ENCODE measurements at regions not wholly inside any gene's neighbourhood (a gene's known extent, or its start where the extent isn't known, plus 50 kb on each side); places are given as distances from the start of the nearest gene placed in this dataset.
"Not testable (repeated sequence)": the region's sequence is repeated elsewhere in the genome, so short reads cannot be mapped to it uniquely, and the experiment has no call there.

- Histone ChIP-seq H3K27me3 (ENCODE audit: low read length) (no peaks in the 10 kb centered on the region), H3K4me1 (ENCODE audit: low read length) (no peaks in the 10 kb centered on the region), H4K20me1 (ENCODE audit: insufficient read depth, low read depth, low read length) (no peaks in the 10 kb centered on the region), H3K9me2 (replicated peaks; ENCODE audit: insufficient read depth, low read length) (no peaks in the 10 kb centered on the region), H3K4me2 (ENCODE audit: low read depth, low read length, poor library complexity, severe bottlenecking) (no peak overlapping the region), H3K4me3 (ENCODE audit: low read length) (no peak overlapping the region), H3K79me2 (ENCODE audit: low read length) (no peaks in the 10 kb centered on the region), H3K9me3 (ENCODE audit: low read length) (no peaks in the 10 kb centered on the region; the same call in 1 of the 2 replicates), H3K9ac (ENCODE audit: low read length) (no peak overlapping the region), H2AFZ (ENCODE audit: low read length) (no peak overlapping the region), H3K27ac (ENCODE audit: low read length) (no peak overlapping the region), H3K36me3 (ENCODE audit: insufficient read depth, low read length) (no peaks in the 10 kb centered on the region)
- no peak for DNase-seq
Measured at GRCh38 chr17:79552405-79552804, 58.4 kb downstream of the RBFOX3 start.

GRCh38 chr17:79549141-79549915 lies 61.5 kb downstream of the RBFOX3 start:
- DNase-seq = no peak
- no peaks in the 10 kb centered on the region for H4K20me1 ChIP-seq (ENCODE audit: insufficient read depth, low read depth, low read length)
- no peaks in the 10 kb centered on the region for H3K79me2 ChIP-seq (ENCODE audit: low read length)

GRCh38 chr17:79548116-79548515 lies 62.7 kb downstream of the RBFOX3 start:
- DNase-seq = no peak
- no peak overlapping the region for H3K4me2 ChIP-seq (ENCODE audit: low read depth, low read length, poor library complexity, severe bottlenecking)
- H4K20me1 ChIP-seq (ENCODE audit: insufficient read depth, low read depth, low read length) = no peaks in the 10 kb centered on the region
- no peaks in the 10 kb centered on the region for H3K79me2 ChIP-seq (ENCODE audit: low read length)
- H3K9ac ChIP-seq (ENCODE audit: low read length) = no peak overlapping the region
- no peaks in the 10 kb centered on the region for H3K9me2 ChIP-seq (replicated peaks; ENCODE audit: insufficient read depth, low read length)
- H2AFZ ChIP-seq (ENCODE audit: low read length) = no peak overlapping the region
- no peak overlapping the region for H3K27ac ChIP-seq (ENCODE audit: low read length)
- no peaks in the 10 kb centered on the region for H3K9me3 ChIP-seq (ENCODE audit: low read length)
- no peaks in the 10 kb centered on the region for H3K36me3 ChIP-seq (ENCODE audit: insufficient read depth, low read length)
- no peak overlapping the region for H3K4me3 ChIP-seq (ENCODE audit: low read length)
- H3K27me3 ChIP-seq (ENCODE audit: low read length) = no peaks in the 10 kb centered on the region
- H3K4me1 ChIP-seq (ENCODE audit: low read length) = no peaks in the 10 kb centered on the region

More at GRCh38 chr17:79549141-79549915, 61.5 kb downstream of the RBFOX3 start:
- Histone ChIP-seq H3K27me3 (ENCODE audit: low read length) (no peaks in the 10 kb centered on the region), H3K9ac (ENCODE audit: low read length) (no peak overlapping the region), H3K4me3 (ENCODE audit: low read length) (no peak overlapping the region), H2AFZ (ENCODE audit: low read length) (no peak overlapping the region), H3K27ac (ENCODE audit: low read length) (no peak overlapping the region), H3K9me3 (ENCODE audit: low read length) (no peaks in the 10 kb centered on the region), H3K9me2 (replicated peaks; ENCODE audit: insufficient read depth, low read length) (no peaks in the 10 kb centered on the region), H3K36me3 (ENCODE audit: insufficient read depth, low read length) (no peaks in the 10 kb centered on the region), H3K4me1 (ENCODE audit: low read length) (no peaks in the 10 kb centered on the region), H3K4me2 (ENCODE audit: low read depth, low read length, poor library complexity, severe bottlenecking) (no peak overlapping the region)

GRCh38 chr17:79547586-79547985 lies 63.3 kb downstream of the RBFOX3 start:
- no peak overlapping the region for H3K4me2 ChIP-seq (ENCODE audit: low read depth, low read length, poor library complexity, severe bottlenecking)
- H3K36me3 ChIP-seq (ENCODE audit: insufficient read depth, low read length) = no peaks in the 10 kb centered on the region
- no peaks in the 10 kb centered on the region for H3K4me1 ChIP-seq (ENCODE audit: low read length)
- no peak overlapping the region for H3K9ac ChIP-seq (ENCODE audit: low read length)
- H4K20me1 ChIP-seq (ENCODE audit: insufficient read depth, low read depth, low read length) = no peaks in the 10 kb centered on the region
- H3K27me3 ChIP-seq (ENCODE audit: low read length) = no peaks in the 10 kb centered on the region
- no peaks in the 10 kb centered on the region for H3K9me3 ChIP-seq (ENCODE audit: low read length)
- no peak overlapping the region for H3K4me3 ChIP-seq (ENCODE audit: low read length)
- DNase-seq = no peak
- H2AFZ ChIP-seq (ENCODE audit: low read length) = no peak overlapping the region
- H3K9me2 ChIP-seq (replicated peaks; ENCODE audit: insufficient read depth, low read length) = no peaks in the 10 kb centered on the region
- H3K79me2 ChIP-seq (ENCODE audit: low read length) = no peaks in the 10 kb centered on the region
- H3K27ac ChIP-seq (ENCODE audit: low read length) = no peak overlapping the region

GRCh38 chr17:79547171-79547570 lies 63.7 kb downstream of the RBFOX3 start:
- H3K9me2 ChIP-seq (replicated peaks; ENCODE audit: insufficient read depth, low read length); H3K27me3 ChIP-seq (ENCODE audit: low read length); H3K4me1 ChIP-seq (ENCODE audit: low read length); H2AFZ ChIP-seq (ENCODE audit: low read length); DNase-seq; H3K4me2 ChIP-seq (ENCODE audit: low read depth, low read length, poor library complexity, severe bottlenecking); H3K9ac ChIP-seq (ENCODE audit: low read length); H3K79me2 ChIP-seq (ENCODE audit: low read length); H3K4me3 ChIP-seq (ENCODE audit: low read length); H3K27ac ChIP-seq (ENCODE audit: low read length); H3K9me3 ChIP-seq (ENCODE audit: low read length); H4K20me1 ChIP-seq (ENCODE audit: insufficient read depth, low read depth, low read length); H3K36me3 ChIP-seq (ENCODE audit: insufficient read depth, low read length): not testable (repeated sequence)

GRCh38 chr17:79546386-79546785 lies 64.5 kb downstream of the RBFOX3 start:
- no peak overlapping the region for H3K4me3 ChIP-seq (ENCODE audit: low read length)
- H3K79me2 ChIP-seq (ENCODE audit: low read length) = no peaks in the 10 kb centered on the region

GRCh38 chr17:79545251-79546005 lies 65.4 kb downstream of the RBFOX3 start:
- no peak for DNase-seq
- H3K9me3 ChIP-seq (ENCODE audit: low read length) = no peaks in the 10 kb centered on the region
- H3K4me1 ChIP-seq (ENCODE audit: low read length) = no peaks in the 10 kb centered on the region

More at GRCh38 chr17:79546386-79546785, 64.5 kb downstream of the RBFOX3 start:
- no peak overlapping the region for H3K9ac ChIP-seq (ENCODE audit: low read length)
- no peaks in the 10 kb centered on the region for H3K27me3 ChIP-seq (ENCODE audit: low read length)
- no peaks in the 10 kb centered on the region for H3K4me1 ChIP-seq (ENCODE audit: low read length)
- no peaks in the 10 kb centered on the region for H3K9me3 ChIP-seq (ENCODE audit: low read length)
- no peaks in the 10 kb centered on the region for H4K20me1 ChIP-seq (ENCODE audit: insufficient read depth, low read depth, low read length)
- no peaks in the 10 kb centered on the region for H3K36me3 ChIP-seq (ENCODE audit: insufficient read depth, low read length)
- no peak for DNase-seq
- H3K9me2 ChIP-seq (replicated peaks; ENCODE audit: insufficient read depth, low read length) = no peaks in the 10 kb centered on the region
- H2AFZ ChIP-seq (ENCODE audit: low read length) = no peak overlapping the region
- H3K4me2 ChIP-seq (ENCODE audit: low read depth, low read length, poor library complexity, severe bottlenecking) = no peak overlapping the region
- H3K27ac ChIP-seq (ENCODE audit: low read length) = no peak overlapping the region

GRCh38 chr17:79544142-79544914 lies 66.5 kb downstream of the RBFOX3 start:
- Histone ChIP-seq H3K9ac (ENCODE audit: low read length) (no peak overlapping the region), H3K4me2 (ENCODE audit: low read depth, low read length, poor library complexity, severe bottlenecking) (no peak overlapping the region), H3K4me3 (ENCODE audit: low read length) (no peak overlapping the region), H3K27ac (ENCODE audit: low read length) (no peak overlapping the region), H3K36me3 (ENCODE audit: insufficient read depth, low read length) (no peaks in the 10 kb centered on the region), H3K4me1 (ENCODE audit: low read length) (no peaks in the 10 kb centered on the region), H2AFZ (ENCODE audit: low read length) (no peak overlapping the region), H3K9me3 (ENCODE audit: low read length) (no peaks in the 10 kb centered on the region), H3K9me2 (replicated peaks; ENCODE audit: insufficient read depth, low read length) (no peaks in the 10 kb centered on the region), H4K20me1 (ENCODE audit: insufficient read depth, low read depth, low read length) (no peaks in the 10 kb centered on the region), H3K27me3 (ENCODE audit: low read length) (no peaks in the 10 kb centered on the region), H3K79me2 (ENCODE audit: low read length) (no peaks in the 10 kb centered on the region)
- no peak for DNase-seq

More at GRCh38 chr17:79545251-79546005, 65.4 kb downstream of the RBFOX3 start:
- Histone ChIP-seq H3K27me3 (ENCODE audit: low read length) (no peaks in the 10 kb centered on the region), H2AFZ (ENCODE audit: low read length) (no peak overlapping the region), H3K9ac (ENCODE audit: low read length) (no peak overlapping the region), H3K79me2 (ENCODE audit: low read length) (no peaks in the 10 kb centered on the region), H3K4me2 (ENCODE audit: low read depth, low read length, poor library complexity, severe bottlenecking) (no peak overlapping the region), H4K20me1 (ENCODE audit: insufficient read depth, low read depth, low read length) (no peaks in the 10 kb centered on the region), H3K9me2 (replicated peaks; ENCODE audit: insufficient read depth, low read length) (no peaks in the 10 kb centered on the region), H3K4me3 (ENCODE audit: low read length) (no peak overlapping the region), H3K36me3 (ENCODE audit: insufficient read depth, low read length) (no peaks in the 10 kb centered on the region), H3K27ac (ENCODE audit: low read length) (no peak overlapping the region)
